Lower lobe of right lung (tissue), 2 donors: ENCODE measurements at regions not wholly inside any gene's neighbourhood (a gene's known extent, or its start where the extent isn't known, plus 50 kb on each side); places are given as distances from the start of the nearest gene placed in this dataset.
A peak's percentile ranks its signal among the peaks of the same experiment; 100 is the strongest.

Experiments used
- ATAC-seq, 2 donors: fragments of 200-7000 bp; cut with Tn5 transposase; one replicate each; pipeline ENCODE4 v1.9.1; 2020 to 2022; ENCODE audit warnings: mild to moderate bottlenecking in 2 of 2, moderate library complexity in 2 of 2
- DNase-seq: peaks from one replicate; pipeline ENCODE4 v3.0.0-alpha.2; 2020
- H3K27ac ChIP-seq: fragments of 200-600 bp; one replicate; pipeline ENCODE4 v1.8.0; 2022
- H3K27me3 ChIP-seq: fragments of 200-600 bp; one replicate; pipeline ENCODE4 v1.8.0; 2022; ENCODE audit warnings: low read depth
- H3K36me3 ChIP-seq: fragments of 200-600 bp; one replicate; pipeline ENCODE4 v1.8.0; 2022; ENCODE audit warnings: mild to moderate bottlenecking
- H3K4me1 ChIP-seq: fragments of 200-600 bp; one replicate; pipeline ENCODE4 v1.8.0; 2022
- H3K4me3 ChIP-seq: fragments of 200-600 bp; one replicate; pipeline ENCODE4 v1.8.0; 2022; ENCODE audit warnings: mild to moderate bottlenecking
- H3K9me3 ChIP-seq: fragments of 200-600 bp; one replicate; pipeline ENCODE4 v1.8.0; 2022
- CTCF ChIP-seq: fragments of 200-600 bp; IDR thresholded peaks from one replicate; pipeline ENCODE4 v1.8.0; 2022; ENCODE audit warnings: antibody characterized with exemption, mild to moderate bottlenecking
- intact Hi-C: fragments of 100-400 bp; cut with DNase I; formaldehyde crosslinking; loops from one replicate; pipeline ENCODE4 v1.11.0; 2022
- donor health status: DM: no; HTN: yes; CAD: no; lungs with severe emphysema.

GRCh38 chr3:166060789-166061479, 223.7 kb upstream of the BCHE start:
- intact Hi-C loops, result no loop called here
- Histone ChIP-seq H3K4me3 (no peak overlapping the region), H3K36me3 (no peaks in the 10 kb centered on the region), H3K4me1 (no peaks in the 10 kb centered on the region), H3K27me3 (no peaks in the 10 kb centered on the region), H3K9me3 (no peaks in the 10 kb centered on the region), H3K27ac (no peak overlapping the region)
- DNase-seq (no peak), ATAC-seq (peak; percentile 72 to 73)
- no peak for TF ChIP-seq CTCF

GRCh38 chr3:166052440-166052839, 215.2 kb upstream of the BCHE start:
- H3K4me3 ChIP-seq, result no peak overlapping the region
- no peak for TF ChIP-seq CTCF
- DNase-seq (no peak), ATAC-seq (no peak)
- no peaks in the 10 kb centered on the region for H3K27me3 ChIP-seq
- H3K36me3 ChIP-seq, result no peaks in the 10 kb centered on the region
- intact Hi-C loops, result no loop called here
- H3K27ac ChIP-seq, result no peak overlapping the region
- H3K9me3 ChIP-seq, result no peaks in the 10 kb centered on the region
- H3K4me1 ChIP-seq, result no peaks in the 10 kb centered on the region

- Histone ChIP-seq H3K4me1 (no peaks in the 10 kb centered on the region), H3K4me3 (no peak overlapping the region), H3K9me3 (no peaks in the 10 kb centered on the region), H3K36me3 (no peaks in the 10 kb centered on the region), H3K27me3 (no peaks in the 10 kb centered on the region), H3K27ac (no peak overlapping the region)
- intact Hi-C loops, result no loop called here
- no peak for TF ChIP-seq CTCF
- no peak for DNase-seq
- ATAC-seq, result peak in 1 of 2 donors; percentile 13
These were observed 192.3 kb upstream of the BCHE start for GRCh38 chr3:166029507-166029906.

- no peaks in the 10 kb centered on the region for H3K27me3 ChIP-seq
- H3K27ac ChIP-seq, result no peak overlapping the region
- no peaks in the 10 kb centered on the region for H3K9me3 ChIP-seq
- no peak overlapping the region for H3K4me3 ChIP-seq
- no peaks in the 10 kb centered on the region for H3K36me3 ChIP-seq
- DNase-seq (no peak), ATAC-seq (no peak)
- intact Hi-C loops, result no loop called here
- TF ChIP-seq CTCF, result peak; percentile 36
- no peaks in the 10 kb centered on the region for H3K4me1 ChIP-seq
These were observed 176.0 kb upstream of the BCHE start for GRCh38 chr3:166013073-166013679.

- Histone ChIP-seq H3K4me3 (no peak overlapping the region), H3K27ac (no peak overlapping the region), H3K36me3 (no peaks in the 10 kb centered on the region), H3K27me3 (no peaks in the 10 kb centered on the region), H3K9me3 (no peaks in the 10 kb centered on the region), H3K4me1 (no peaks in the 10 kb centered on the region)
- TF ChIP-seq CTCF, result no peak
- intact Hi-C loops, result no loop called here
- ATAC-seq (no peak), DNase-seq (no peak)
These were observed 174.5 kb upstream of the BCHE start for GRCh38 chr3:166011771-166012170.
